ENCODE measurements at regions not wholly inside any gene's neighbourhood (a gene's known extent, or its start where the extent isn't known, plus 50 kb on each side); places are given as distances from the start of the nearest gene placed in this dataset.
"Not testable (repeated sequence)": the region's sequence is repeated elsewhere in the genome, so short reads cannot be mapped to it uniquely, and the experiment has no call there.

- DNase-seq (ENCODE audit: low read depth, low spot score), result no peak
- no peak overlapping the region for H3K4me3 ChIP-seq (ENCODE audit: low read length)
These were observed 106.7 kb downstream of the FAM174A start for GRCh38 chr5:100641833-100642232.

GRCh38 chr5:100643473-100643872 is 108.3 kb downstream of the FAM174A start:
- H3K4me3 ChIP-seq (ENCODE audit: low read length), result no peak overlapping the region
- DNase-seq (ENCODE audit: low read depth, low spot score), result no peak

- no peak for DNase-seq (ENCODE audit: low read depth, low spot score)
- no peak overlapping the region for H3K4me3 ChIP-seq (ENCODE audit: low read length)
These were observed 109.0 kb downstream of the FAM174A start for GRCh38 chr5:100644185-100644584.

GRCh38 chr5:100644776-100645175 is 109.6 kb downstream of the FAM174A start:
- no peak overlapping the region for H3K4me3 ChIP-seq (ENCODE audit: low read length)
- DNase-seq (ENCODE audit: low read depth, low spot score), result no peak

GRCh38 chr5:100646011-100646410 is 110.8 kb downstream of the FAM174A start:
- H3K4me3 ChIP-seq (ENCODE audit: low read length), result no peak overlapping the region
- no peak for DNase-seq (ENCODE audit: low read depth, low spot score)

GRCh38 chr5:100646691-100647090 is 111.5 kb downstream of the FAM174A start:
- no peak overlapping the region for H3K4me3 ChIP-seq (ENCODE audit: low read length)
- DNase-seq (ENCODE audit: low read depth, low spot score), result no peak

- H3K4me3 ChIP-seq (ENCODE audit: low read length), result no peak overlapping the region
- DNase-seq (ENCODE audit: low read depth, low spot score), result no peak
These were observed 112.5 kb downstream of the FAM174A start for GRCh38 chr5:100647461-100648230.

GRCh38 chr5:100654895-100655294 is 119.7 kb downstream of the FAM174A start:
- no peak for DNase-seq (ENCODE audit: low read depth, low spot score)
- H3K4me3 ChIP-seq (ENCODE audit: low read length), result no peak overlapping the region

GRCh38 chr5:100656771-100657170 is 121.6 kb downstream of the FAM174A start:
- not testable (repeated sequence) for DNase-seq (ENCODE audit: low read depth, low spot score); H3K4me3 ChIP-seq (ENCODE audit: low read length)

GRCh38 chr5:100659080-100659795 is 124.1 kb downstream of the FAM174A start:
- no peak overlapping the region for H3K4me3 ChIP-seq (ENCODE audit: low read length)
- DNase-seq (ENCODE audit: low read depth, low spot score), result no peak

GRCh38 chr5:100664140-100664539 is 129.0 kb downstream of the FAM174A start:
- DNase-seq (ENCODE audit: low read depth, low spot score), result no peak
- no peak overlapping the region for H3K4me3 ChIP-seq (ENCODE audit: low read length)

GRCh38 chr5:100667161-100667630 is 132.0 kb downstream of the FAM174A start:
- peak; percentile 33 for DNase-seq (ENCODE audit: low read depth, low spot score)
- H3K4me3 ChIP-seq (ENCODE audit: low read length), result no peak overlapping the region

- DNase-seq (ENCODE audit: low read depth, low spot score), result no peak
- no peak overlapping the region for H3K4me3 ChIP-seq (ENCODE audit: low read length)
These were observed 133.3 kb downstream of the FAM174A start for GRCh38 chr5:100668511-100668910.

GRCh38 chr5:100676817-100677631 is 141.8 kb downstream of the FAM174A start:
- H3K4me3 ChIP-seq (ENCODE audit: low read length), result no peak overlapping the region
- DNase-seq (ENCODE audit: low read depth, low spot score), result no peak

- no peak for DNase-seq (ENCODE audit: low read depth, low spot score)
- no peak overlapping the region for H3K4me3 ChIP-seq (ENCODE audit: low read length)
These were observed 147.5 kb downstream of the FAM174A start for GRCh38 chr5:100682625-100683024.

- DNase-seq (ENCODE audit: low read depth, low spot score), result no peak
- no peak overlapping the region for H3K4me3 ChIP-seq (ENCODE audit: low read length)
These were observed 148.7 kb downstream of the FAM174A start for GRCh38 chr5:100683881-100684280.

- not testable (repeated sequence) for H3K4me3 ChIP-seq (ENCODE audit: low read length); DNase-seq (ENCODE audit: low read depth, low spot score)
These were observed 149.9 kb downstream of the FAM174A start for GRCh38 chr5:100685122-100685521.

GRCh38 chr5:100688834-100689233 is 153.7 kb downstream of the FAM174A start:
- not testable (repeated sequence) for DNase-seq (ENCODE audit: low read depth, low spot score); H3K4me3 ChIP-seq (ENCODE audit: low read length)

- no peak for DNase-seq (ENCODE audit: low read depth, low spot score)
- H3K4me3 ChIP-seq (ENCODE audit: low read length), result no peak overlapping the region
These were observed 154.9 kb downstream of the FAM174A start for GRCh38 chr5:100690036-100690560.
